PC-3 (cell line): ENCODE measurements at regions not wholly inside any gene's neighbourhood (a gene's known extent, or its start where the extent isn't known, plus 50 kb on each side); places are given as distances from the start of the nearest gene placed in this dataset.

Source experiments
- CTCF ChIP-seq: fragments of 300-600 bp; sonication (generic); conservative IDR thresholded peaks from 2 replicates; pipeline ENCODE4 v1.5.1; 2017; ENCODE audit warnings: antibody characterized with exemption, low read depth, mild to moderate bottlenecking, low read length
- EZH2 ChIP-seq: fragments of 300-600 bp; sonication (generic); IDR thresholded peaks from one replicate; pipeline ENCODE4 v1.6.1; 2017; ENCODE audit warnings: antibody characterized with exemption, mild to moderate bottlenecking, low read length; ENCODE audit not compliant: unreplicated experiment
- EZH2phosphoT487 ChIP-seq: fragments of 300-600 bp; sonication (generic); IDR thresholded peaks from 2 replicates; pipeline ENCODE4 v1.6.1; 2018; ENCODE audit warnings: mild to moderate bottlenecking, antibody characterized with exemption, low read length, borderline replicate concordance

GRCh38 chr17:5695480-5695879 lies 111.2 kb upstream of the NLRP1 start:
- no peak for TF ChIP-seq CTCF
- no peak for TF ChIP-seq EZH2
- TF ChIP-seq EZH2phosphoT487: no peak
